ENCODE measurements at regions not wholly inside any gene's neighbourhood (a gene's known extent, or its start where the extent isn't known, plus 50 kb on each side); places are given as distances from the start of the nearest gene placed in this dataset.

- H3K36me3 ChIP-seq (ENCODE audit: control insufficient read depth, insufficient read depth, low read length): no peaks in the 10 kb centered on the region
- peaks cover 7% of the 10 kb centered on the region for H3K9me3 ChIP-seq (ENCODE audit: control insufficient read depth, low read length)
- no peak overlapping the region for H3K27ac ChIP-seq (ENCODE audit: low read depth, low read length, severe bottlenecking)
- no peak overlapping the region for H3K4me3 ChIP-seq (ENCODE audit: extremely low read depth, insufficient read depth, low read length, poor library complexity, severe bottlenecking)
- H3K4me1 ChIP-seq (ENCODE audit: control insufficient read depth, insufficient read depth, low read length, poor library complexity, severe bottlenecking): no peaks in the 10 kb centered on the region
These were observed 119.2 kb downstream of the PCTP start for GRCh38 chr17:55870044-55870443.

GRCh38 chr17:55872374-55872773 is 121.5 kb downstream of the PCTP start:
- no peaks in the 10 kb centered on the region for H3K36me3 ChIP-seq (ENCODE audit: control insufficient read depth, insufficient read depth, low read length)
- H3K4me3 ChIP-seq (ENCODE audit: extremely low read depth, insufficient read depth, low read length, poor library complexity, severe bottlenecking): no peak overlapping the region
- WGBS, 2 experiments (ENCODE audit: insufficient coverage in 2 of 2): 92 to 96% methylated on average over 2 to 3 of the region's 3 CpGs
- H3K4me1 ChIP-seq (ENCODE audit: control insufficient read depth, insufficient read depth, low read length, poor library complexity, severe bottlenecking): no peaks in the 10 kb centered on the region
- H3K9me3 ChIP-seq (ENCODE audit: control insufficient read depth, low read length): no peaks in the 10 kb centered on the region
- no peak overlapping the region for H3K27ac ChIP-seq (ENCODE audit: low read depth, low read length, severe bottlenecking)

GRCh38 chr17:55873017-55873758 is 122.3 kb downstream of the PCTP start:
- 92 to 94% methylated on average over 3 of the region's 4 CpGs for WGBS, 2 experiments (ENCODE audit: insufficient coverage in 2 of 2)
- Histone ChIP-seq H3K4me3 (ENCODE audit: extremely low read depth, insufficient read depth, low read length, poor library complexity, severe bottlenecking) (no peak overlapping the region), H3K36me3 (ENCODE audit: control insufficient read depth, insufficient read depth, low read length) (no peaks in the 10 kb centered on the region), H3K4me1 (ENCODE audit: control insufficient read depth, insufficient read depth, low read length, poor library complexity, severe bottlenecking) (no peaks in the 10 kb centered on the region), H3K27ac (ENCODE audit: low read depth, low read length, severe bottlenecking) (no peak overlapping the region), H3K9me3 (ENCODE audit: control insufficient read depth, low read length) (no peaks in the 10 kb centered on the region)

- Histone ChIP-seq H3K9me3 (ENCODE audit: control insufficient read depth, low read length) (no peaks in the 10 kb centered on the region), H3K36me3 (ENCODE audit: control insufficient read depth, insufficient read depth, low read length) (no peaks in the 10 kb centered on the region), H3K27ac (ENCODE audit: low read depth, low read length, severe bottlenecking) (no peak overlapping the region), H3K4me1 (ENCODE audit: control insufficient read depth, insufficient read depth, low read length, poor library complexity, severe bottlenecking) (no peaks in the 10 kb centered on the region), H3K4me3 (ENCODE audit: extremely low read depth, insufficient read depth, low read length, poor library complexity, severe bottlenecking) (no peak overlapping the region)
- WGBS, 2 experiments (ENCODE audit: insufficient coverage in 2 of 2): no CpG with 5 or more reads among the region's 1 CpG
These were observed 132.3 kb downstream of the PCTP start for GRCh38 chr17:55883149-55883548.

GRCh38 chr17:55887531-55887930 is 136.7 kb downstream of the PCTP start:
- WGBS, 2 experiments (ENCODE audit: insufficient coverage in 2 of 2): 83 to 92% methylated on average over 2 of the region's 3 CpGs
- H3K27ac ChIP-seq (ENCODE audit: low read depth, low read length, severe bottlenecking): no peak overlapping the region
- no peaks in the 10 kb centered on the region for H3K4me1 ChIP-seq (ENCODE audit: control insufficient read depth, insufficient read depth, low read length, poor library complexity, severe bottlenecking)
- H3K9me3 ChIP-seq (ENCODE audit: control insufficient read depth, low read length): no peaks in the 10 kb centered on the region
- H3K4me3 ChIP-seq (ENCODE audit: extremely low read depth, insufficient read depth, low read length, poor library complexity, severe bottlenecking): no peak overlapping the region
- H3K36me3 ChIP-seq (ENCODE audit: control insufficient read depth, insufficient read depth, low read length): no peaks in the 10 kb centered on the region

GRCh38 chr17:55889271-55889670 is 138.4 kb downstream of the PCTP start:
- H3K4me3 ChIP-seq (ENCODE audit: extremely low read depth, insufficient read depth, low read length, poor library complexity, severe bottlenecking): no peak overlapping the region
- 100% methylated on average over 1 of the region's 1 CpG for WGBS, 2 experiments (ENCODE audit: insufficient coverage in 2 of 2)
- no peaks in the 10 kb centered on the region for H3K36me3 ChIP-seq (ENCODE audit: control insufficient read depth, insufficient read depth, low read length)
- H3K9me3 ChIP-seq (ENCODE audit: control insufficient read depth, low read length): no peaks in the 10 kb centered on the region
- no peak overlapping the region for H3K27ac ChIP-seq (ENCODE audit: low read depth, low read length, severe bottlenecking)
- no peaks in the 10 kb centered on the region for H3K4me1 ChIP-seq (ENCODE audit: control insufficient read depth, insufficient read depth, low read length, poor library complexity, severe bottlenecking)

GRCh38 chr17:55895112-55895759 is 144.4 kb downstream of the PCTP start:
- no peak overlapping the region for H3K27ac ChIP-seq (ENCODE audit: low read depth, low read length, severe bottlenecking)
- H3K36me3 ChIP-seq (ENCODE audit: control insufficient read depth, insufficient read depth, low read length): no peaks in the 10 kb centered on the region
- 67% methylated on average over 1 of the region's 5 CpGs; no CpG with 5 or more reads in 1 of the 2 experiments for WGBS, 2 experiments (ENCODE audit: insufficient coverage in 2 of 2)
- H3K4me3 ChIP-seq (ENCODE audit: extremely low read depth, insufficient read depth, low read length, poor library complexity, severe bottlenecking): no peak overlapping the region
- H3K4me1 ChIP-seq (ENCODE audit: control insufficient read depth, insufficient read depth, low read length, poor library complexity, severe bottlenecking): no peaks in the 10 kb centered on the region
- H3K9me3 ChIP-seq (ENCODE audit: control insufficient read depth, low read length): no peaks in the 10 kb centered on the region

- Histone ChIP-seq H3K36me3 (ENCODE audit: control insufficient read depth, insufficient read depth, low read length) (no peaks in the 10 kb centered on the region), H3K4me1 (ENCODE audit: control insufficient read depth, insufficient read depth, low read length, poor library complexity, severe bottlenecking) (no peaks in the 10 kb centered on the region), H3K27ac (ENCODE audit: low read depth, low read length, severe bottlenecking) (no peak overlapping the region), H3K9me3 (ENCODE audit: control insufficient read depth, low read length) (no peaks in the 10 kb centered on the region), H3K4me3 (ENCODE audit: extremely low read depth, insufficient read depth, low read length, poor library complexity, severe bottlenecking) (no peak overlapping the region)
- 85 to 92% methylated on average over 3 of the region's 4 CpGs for WGBS, 2 experiments (ENCODE audit: insufficient coverage in 2 of 2)
These were observed 146.4 kb downstream of the PCTP start for GRCh38 chr17:55897301-55897700.

- Histone ChIP-seq H3K4me1 (ENCODE audit: control insufficient read depth, insufficient read depth, low read length, poor library complexity, severe bottlenecking) (no peaks in the 10 kb centered on the region), H3K9me3 (ENCODE audit: control insufficient read depth, low read length) (no peaks in the 10 kb centered on the region), H3K4me3 (ENCODE audit: extremely low read depth, insufficient read depth, low read length, poor library complexity, severe bottlenecking) (no peak overlapping the region), H3K36me3 (ENCODE audit: control insufficient read depth, insufficient read depth, low read length) (no peaks in the 10 kb centered on the region), H3K27ac (ENCODE audit: low read depth, low read length, severe bottlenecking) (no peak overlapping the region)
- WGBS, 2 experiments (ENCODE audit: insufficient coverage in 2 of 2): no CpG with 5 or more reads among the region's 1 CpG
These were observed 147.3 kb downstream of the PCTP start for GRCh38 chr17:55898195-55898594.

- H3K9me3 ChIP-seq (ENCODE audit: control insufficient read depth, low read length): no peaks in the 10 kb centered on the region
- no peaks in the 10 kb centered on the region for H3K36me3 ChIP-seq (ENCODE audit: control insufficient read depth, insufficient read depth, low read length)
- no peak overlapping the region for H3K27ac ChIP-seq (ENCODE audit: low read depth, low read length, severe bottlenecking)
- H3K4me3 ChIP-seq (ENCODE audit: extremely low read depth, insufficient read depth, low read length, poor library complexity, severe bottlenecking): no peak overlapping the region
- no peaks in the 10 kb centered on the region for H3K4me1 ChIP-seq (ENCODE audit: control insufficient read depth, insufficient read depth, low read length, poor library complexity, severe bottlenecking)
These were observed 149.3 kb downstream of the PCTP start for GRCh38 chr17:55900188-55900587.

- no peak overlapping the region for H3K27ac ChIP-seq (ENCODE audit: low read depth, low read length, severe bottlenecking)
- H3K4me3 ChIP-seq (ENCODE audit: extremely low read depth, insufficient read depth, low read length, poor library complexity, severe bottlenecking): no peak overlapping the region
- no peaks in the 10 kb centered on the region for H3K4me1 ChIP-seq (ENCODE audit: control insufficient read depth, insufficient read depth, low read length, poor library complexity, severe bottlenecking)
- no peaks in the 10 kb centered on the region for H3K36me3 ChIP-seq (ENCODE audit: control insufficient read depth, insufficient read depth, low read length)
- no peaks in the 10 kb centered on the region for H3K9me3 ChIP-seq (ENCODE audit: control insufficient read depth, low read length)
- 100% methylated on average over 2 of the region's 2 CpGs; no CpG with 5 or more reads in 1 of the 2 experiments for WGBS, 2 experiments (ENCODE audit: insufficient coverage in 2 of 2)
These were observed 152.3 kb downstream of the PCTP start for GRCh38 chr17:55903028-55903690.
